Mesendoderm (in vitro differentiated cells): ENCODE measurements at regions not wholly inside any gene's neighbourhood (a gene's known extent, or its start where the extent isn't known, plus 50 kb on each side); places are given as distances from the start of the nearest gene placed in this dataset.
A peak's percentile ranks its signal among the peaks of the same experiment; 100 is the strongest.

Experiments
- DNase-seq: peaks from one replicate; pipeline ENCODE4 v3.0.0; 2013
- H2AK5ac ChIP-seq: 2 replicates; pipeline ENCODE4 v1.6.1; 2013; ENCODE audit warnings: low read length, inconsistent platforms
- H2BK120ac ChIP-seq: 2 replicates; pipeline ENCODE4 v1.6.1; 2013; ENCODE audit warnings: low read depth, mild to moderate bottlenecking, low read length, moderate library complexity, mixed read lengths
- H2BK15ac ChIP-seq: replicated peaks from 2 replicates; pipeline ENCODE4 v1.6.1; 2013; ENCODE audit warnings: low read depth, mild to moderate bottlenecking, moderate library complexity
- H2BK5ac ChIP-seq: 2 replicates; pipeline ENCODE4 v1.6.1; 2013; ENCODE audit warnings: low read length, inconsistent platforms
- H3K18ac ChIP-seq: 2 replicates; pipeline ENCODE4 v1.6.1; 2013; ENCODE audit warnings: mild to moderate bottlenecking, low read length, mixed read lengths
- H3K23ac ChIP-seq: one replicate; pipeline ENCODE4 v1.6.1; 2013; ENCODE audit warnings: low read length
- H3K27ac ChIP-seq: 2 replicates; pipeline ENCODE4 v1.5.1; 2013; ENCODE audit warnings: low read depth, mild to moderate bottlenecking, inconsistent platforms, low read length, moderate library complexity
- H3K27me3 ChIP-seq: 2 replicates; pipeline ENCODE4 v1.6.1; 2013; ENCODE audit warnings: low read length, control low read depth, mild to moderate bottlenecking, inconsistent platforms; ENCODE audit not compliant: insufficient read depth, poor library complexity
- H3K36me3 ChIP-seq: 2 replicates; pipeline ENCODE4 v1.6.1; 2013; ENCODE audit warnings: low read length, inconsistent platforms; ENCODE audit not compliant: control insufficient read depth, insufficient read depth
- H3K4ac ChIP-seq: one replicate; pipeline ENCODE4 v1.6.1; 2013; ENCODE audit warnings: low read depth, mild to moderate bottlenecking, low read length, moderate library complexity
- H3K4me1 ChIP-seq: 2 replicates; pipeline ENCODE4 v1.6.1; 2013; ENCODE audit warnings: low read depth, low read length, inconsistent platforms; ENCODE audit not compliant: control insufficient read depth
- H3K4me2 ChIP-seq: 2 replicates; pipeline ENCODE4 v1.6.1; 2013; ENCODE audit warnings: low read length
- H3K4me3 ChIP-seq: 2 replicates; pipeline ENCODE4 v1.5.1; 2013; ENCODE audit warnings: mild to moderate bottlenecking, low read length
- H3K56ac ChIP-seq: one replicate; pipeline ENCODE4 v1.6.1; 2013; ENCODE audit warnings: low read length
- H3K79me1 ChIP-seq: 2 replicates; pipeline ENCODE4 v1.6.1; 2013; ENCODE audit warnings: low read length, inconsistent platforms
- H3K79me2 ChIP-seq: 2 replicates; pipeline ENCODE4 v1.6.1; 2013; ENCODE audit warnings: mild to moderate bottlenecking, low read length; ENCODE audit not compliant: control insufficient read depth, insufficient read depth
- H3K9ac ChIP-seq: 2 replicates; pipeline ENCODE4 v1.6.1; 2013; ENCODE audit warnings: low read length, inconsistent platforms
- H4K5ac ChIP-seq: one replicate; pipeline ENCODE4 v1.6.1; 2013; ENCODE audit warnings: low read length
- H4K8ac ChIP-seq: one replicate; pipeline ENCODE4 v1.6.1; 2013; ENCODE audit warnings: low read depth, mild to moderate bottlenecking, control low read depth, low read length, moderate library complexity
- WGBS: extraction: QIAGEN DNeasy Blood & Tissue Kit; methylation state at CpG from one replicate; pipeline ENCODE4 v1.1.7; 2013; ENCODE audit warnings: low lambda C conversion rate, missing lambda C conversion rate; ENCODE audit not compliant: insufficient coverage; ENCODE audit errors: extremely low coverage; 5-methylcytosine and 5-hydroxymethylcytosine counted together

GRCh38 chr9:87280421-87280820 lies 217.2 kb upstream of the DAPK1 start:
- peaks cover 2% of the 10 kb centered on the region for H3K4me1 ChIP-seq
- H3K4me2 ChIP-seq: no peak overlapping the region
- no peak overlapping the region for H2BK120ac ChIP-seq
- H3K4ac ChIP-seq: no peak overlapping the region
- no peaks in the 10 kb centered on the region for H3K79me1 ChIP-seq
- DNase-seq: no peak
- no peaks in the 10 kb centered on the region for H3K79me2 ChIP-seq
- no peak overlapping the region for H3K18ac ChIP-seq
- H3K4me3 ChIP-seq: no peak overlapping the region
- no peaks in the 10 kb centered on the region for H3K27me3 ChIP-seq
- H2AK5ac ChIP-seq: no peak overlapping the region
- no peak overlapping the region for H4K5ac ChIP-seq
- H2BK15ac ChIP-seq: no peak overlapping the region
- H3K9ac ChIP-seq: no peak overlapping the region
- no peak overlapping the region for H2BK5ac ChIP-seq
- H3K27ac ChIP-seq: no peak overlapping the region
- H3K23ac ChIP-seq: no peak overlapping the region
- H4K8ac ChIP-seq: no peak overlapping the region
- no CpG with 5 or more reads among the region's 5 CpGs for WGBS
- H3K56ac ChIP-seq: no peak overlapping the region
- no peaks in the 10 kb centered on the region for H3K36me3 ChIP-seq

GRCh38 chr9:87282538-87282937 lies 215.1 kb upstream of the DAPK1 start:
- H3K27ac ChIP-seq: no peak overlapping the region
- H3K56ac ChIP-seq: no peak overlapping the region
- H2BK120ac ChIP-seq: no peak overlapping the region
- H3K4me1 ChIP-seq: peaks cover 2% of the 10 kb centered on the region
- no peak overlapping the region for H2AK5ac ChIP-seq
- no CpG with 5 or more reads among the region's 1 CpG for WGBS
- H3K9ac ChIP-seq: no peak overlapping the region
- no peak overlapping the region for H3K23ac ChIP-seq
- H3K27me3 ChIP-seq: no peaks in the 10 kb centered on the region
- no peaks in the 10 kb centered on the region for H3K79me1 ChIP-seq
- H2BK5ac ChIP-seq: no peak overlapping the region
- no peak overlapping the region for H3K4me3 ChIP-seq
- no peaks in the 10 kb centered on the region for H3K79me2 ChIP-seq
- H3K36me3 ChIP-seq: no peaks in the 10 kb centered on the region
- no peak for DNase-seq
- no peak overlapping the region for H3K4me2 ChIP-seq
- H4K8ac ChIP-seq: no peak overlapping the region
- H2BK15ac ChIP-seq: no peak overlapping the region
- H4K5ac ChIP-seq: no peak overlapping the region
- H3K18ac ChIP-seq: no peak overlapping the region
- no peak overlapping the region for H3K4ac ChIP-seq

- Histone ChIP-seq H3K4me3 (no peak overlapping the region), H3K27me3 (no peaks in the 10 kb centered on the region), H4K5ac (no peak overlapping the region), H3K79me2 (no peaks in the 10 kb centered on the region), H3K23ac (no peak overlapping the region), H3K36me3 (no peaks in the 10 kb centered on the region), H2BK5ac (no peak overlapping the region), H3K9ac (no peak overlapping the region), H3K4ac (no peak overlapping the region), H3K4me1 (peaks cover 2% of the 10 kb centered on the region), H3K18ac (no peak overlapping the region), H3K56ac (no peak overlapping the region), H4K8ac (no peak overlapping the region), H3K79me1 (no peaks in the 10 kb centered on the region), H2BK15ac (no peak overlapping the region), H3K4me2 (no peak overlapping the region), H2AK5ac (no peak overlapping the region), H3K27ac (no peak overlapping the region), H2BK120ac (no peak overlapping the region)
- no peak for DNase-seq
- no CpG with 5 or more reads among the region's 4 CpGs for WGBS
Measured at GRCh38 chr9:87283585-87283984, 214.1 kb upstream of the DAPK1 start.

DNA sequence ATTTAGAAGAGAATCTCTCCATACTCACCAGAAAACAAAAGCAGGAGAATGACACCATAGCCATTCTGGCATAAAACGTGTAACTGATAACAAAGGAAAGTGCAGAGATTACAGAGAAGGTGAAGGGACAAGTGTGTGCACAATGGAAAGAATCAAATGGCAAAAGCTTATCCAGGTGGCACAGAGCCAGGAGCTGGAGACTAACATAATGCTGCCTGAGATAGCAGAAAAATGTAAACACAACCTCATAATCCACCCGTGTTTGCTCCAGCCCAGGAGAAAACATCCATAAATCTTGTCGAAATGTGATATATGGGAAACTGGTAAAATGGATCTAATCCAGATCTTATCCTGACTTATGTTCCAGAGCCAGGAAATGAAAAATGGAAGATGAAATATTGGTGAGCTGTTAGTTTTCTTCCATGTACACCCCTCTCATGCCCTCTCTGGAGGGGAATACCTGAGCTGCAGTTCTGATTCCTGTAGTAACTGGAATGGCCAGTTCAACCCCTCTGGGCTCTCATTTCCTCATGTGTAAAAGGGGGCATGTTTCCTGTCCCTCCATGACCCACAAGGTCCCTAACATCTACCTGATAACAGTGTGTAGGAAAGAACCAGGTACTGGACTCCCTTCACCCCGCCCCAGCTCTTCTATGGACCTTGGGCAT lies 212.3 kb upstream of the DAPK1 start:
- Histone ChIP-seq H3K18ac (no peak overlapping the region), H3K27ac (no peak overlapping the region), H3K9ac (no peak overlapping the region), H4K5ac (no peak overlapping the region), H2BK120ac (no peak overlapping the region), H3K4me1 (peaks cover 2% of the 10 kb centered on the region), H3K23ac (no peak overlapping the region), H2AK5ac (no peak overlapping the region), H2BK15ac (no peak overlapping the region), H3K79me2 (no peaks in the 10 kb centered on the region), H4K8ac (no peak overlapping the region), H3K27me3 (no peaks in the 10 kb centered on the region), H3K36me3 (no peaks in the 10 kb centered on the region), H2BK5ac (no peak overlapping the region), H3K4ac (no peak overlapping the region), H3K4me2 (no peak overlapping the region), H3K79me1 (no peaks in the 10 kb centered on the region), H3K56ac (no peak overlapping the region), H3K4me3 (no peak overlapping the region)
- no CpG with 5 or more reads among the region's 4 CpGs for WGBS
- DNase-seq: peak; percentile 38

GRCh38 chr9:87286506-87286905 lies 211.2 kb upstream of the DAPK1 start:
- Histone ChIP-seq H3K79me2 (no peaks in the 10 kb centered on the region), H3K4me2 (no peak overlapping the region), H2BK5ac (no peak overlapping the region), H3K9ac (no peak overlapping the region), H3K27me3 (no peaks in the 10 kb centered on the region), H4K5ac (no peak overlapping the region), H2AK5ac (no peak overlapping the region), H2BK15ac (no peak overlapping the region), H3K4ac (no peak overlapping the region), H3K4me3 (no peak overlapping the region), H3K36me3 (no peaks in the 10 kb centered on the region), H3K4me1 (peaks cover 2% of the 10 kb centered on the region), H2BK120ac (no peak overlapping the region), H3K27ac (no peak overlapping the region), H3K18ac (no peak overlapping the region), H3K56ac (no peak overlapping the region), H3K23ac (no peak overlapping the region), H3K79me1 (no peaks in the 10 kb centered on the region), H4K8ac (no peak overlapping the region)
- DNase-seq: no peak
